AG04450 (cell line): ENCODE measurements at regions not wholly inside any gene's neighbourhood (a gene's known extent, or its start where the extent isn't known, plus 50 kb on each side); places are given as distances from the start of the nearest gene placed in this dataset.
A peak's percentile ranks its signal among the peaks of the same experiment; 100 is the strongest.

Experiments used
- CTCF ChIA-PET: fragments of 300-600, 350-600 bp; formaldehyde crosslinking; extraction: SDS; loops from one replicate; lab custom pipeline; 2022; ENCODE audit warnings: antibody characterized with exemption, inconsistent platforms; lab: Charles Lee
- POLR2A ChIA-PET: fragments of 350-600 bp; formaldehyde crosslinking; extraction: SDS; loops from one replicate; lab custom pipeline; 2021; ENCODE audit warnings: antibody characterized with exemption, inconsistent platforms; lab: Yijun Ruan, JAX
- DNase-seq: peaks from one replicate; pipeline ENCODE4 v3.0.0-alpha.2; 2011; ENCODE audit warnings: low read depth, low spot score
- H3K27ac ChIP-seq: one replicate; pipeline ENCODE4 v1.5.1; 2012; ENCODE audit warnings: low read depth, low read length, control low read depth
- H3K27me3 ChIP-seq: one replicate; pipeline ENCODE4 v1.6.0; 2012; ENCODE audit warnings: low read length; ENCODE audit not compliant: control insufficient read depth, insufficient read depth
- H3K4me3 ChIP-seq: 2 replicates; pipeline ENCODE4 v1.5.1; 2011; ENCODE audit warnings: mild to moderate bottlenecking, low read depth, low read length, control low read depth
- H3K9me3 ChIP-seq: 2 replicates; pipeline ENCODE4 v1.5.1; 2012; ENCODE audit warnings: low read length; ENCODE audit not compliant: control insufficient read depth, insufficient read depth
- CTCF ChIP-seq: IDR thresholded peaks from 2 replicates; pipeline ENCODE4 v1.5.1; 2011; ENCODE audit warnings: low read depth, low read length, control low read depth, inconsistent platforms

GRCh38 chr4:124523816-124524215, 188.7 kb downstream of the ANKRD50 start:
- TF ChIP-seq CTCF = no peak
- Histone ChIP-seq H3K27me3 (no peaks in the 10 kb centered on the region), H3K4me3 (no peak overlapping the region), H3K9me3 (no peaks in the 10 kb centered on the region), H3K27ac (no peak overlapping the region)
- CTCF ChIA-PET = interaction anchor here (0.8 kb wide), 1 partner anchor 721 kb away, joined by 9 read pairs; no protein-coding TSS in a partner anchor
- POLR2A ChIA-PET = no interaction called here
- DNase-seq = no peak

GRCh38 chr4:124525524-124525923, 187.0 kb downstream of the ANKRD50 start:
- H3K9me3 ChIP-seq = no peaks in the 10 kb centered on the region
- no peak for DNase-seq
- no peak overlapping the region for H3K4me3 ChIP-seq
- TF ChIP-seq CTCF = no peak
- no peak overlapping the region for H3K27ac ChIP-seq
- POLR2A ChIA-PET = no interaction called here
- CTCF ChIA-PET = interaction anchor here (0.6 kb wide), 1 partner anchor 958 kb away, joined by 7 read pairs; no protein-coding TSS in a partner anchor
- H3K27me3 ChIP-seq = no peaks in the 10 kb centered on the region

GRCh38 chr4:124526331-124526730, 186.2 kb downstream of the ANKRD50 start:
- H3K27ac ChIP-seq = peak overlapping the region; percentile 40
- no peaks in the 10 kb centered on the region for H3K9me3 ChIP-seq
- DNase-seq = no peak
- ChIA-PET CTCF (interaction anchor here (3.1 kb wide), 1 partner anchor 192 kb away, joined by 11 read pairs; no protein-coding TSS in a partner anchor), POLR2A (no interaction called here)
- no peak overlapping the region for H3K4me3 ChIP-seq
- TF ChIP-seq CTCF = no peak
- H3K27me3 ChIP-seq = no peaks in the 10 kb centered on the region

- no peak for DNase-seq
- CTCF ChIA-PET = interaction anchor here (3.1 kb wide), 1 partner anchor 192 kb away, joined by 11 read pairs; no protein-coding TSS in a partner anchor
- POLR2A ChIA-PET = no interaction called here
Measured at GRCh38 chr4:124526769-124527168, 185.8 kb downstream of the ANKRD50 start.

More at GRCh38 chr4:124526769-124527168, 185.8 kb downstream of the ANKRD50 start:
- H3K27ac ChIP-seq = peak overlapping the region; percentile 40
- no peak for TF ChIP-seq CTCF
- H3K4me3 ChIP-seq = no peak overlapping the region
- H3K27me3 ChIP-seq = no peaks in the 10 kb centered on the region
- no peaks in the 10 kb centered on the region for H3K9me3 ChIP-seq
